RPMI8226 (cell line): ENCODE measurements at regions not wholly inside any gene's neighbourhood (a gene's known extent, or its start where the extent isn't known, plus 50 kb on each side); places are given as distances from the start of the nearest gene placed in this dataset.
"Not testable (repeated sequence)": the region's sequence is repeated elsewhere in the genome, so short reads cannot be mapped to it uniquely, and the experiment has no call there.

ENCODE experiments used
- DNase-seq: peaks from one replicate; pipeline ENCODE4 v3.0.0-alpha.2; 2015

DNA sequence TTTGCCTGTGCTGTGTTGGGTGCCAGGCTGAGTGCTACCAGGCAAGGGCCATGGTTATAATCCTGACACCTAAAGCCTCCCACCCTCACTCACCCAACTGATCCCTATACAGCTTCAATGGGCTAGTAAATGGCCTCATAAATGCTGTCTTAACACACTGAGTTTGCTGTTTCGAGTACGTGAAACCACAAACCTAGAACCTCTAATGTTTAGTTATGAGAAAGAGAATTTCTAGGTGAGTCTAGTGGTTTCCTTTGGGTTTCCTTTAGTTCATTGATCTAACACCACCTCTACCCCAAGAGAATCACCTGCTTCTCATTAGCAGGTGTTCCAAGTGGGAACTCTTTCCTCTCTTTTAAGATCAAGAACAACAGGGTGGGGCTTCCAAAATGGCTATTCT is 172.0 kb downstream of the MC4R start:
- no peak for DNase-seq

- no peak for DNase-seq
Measured at GRCh38 chr18:60199505-60199904, 173.1 kb downstream of the MC4R start.

DNA sequence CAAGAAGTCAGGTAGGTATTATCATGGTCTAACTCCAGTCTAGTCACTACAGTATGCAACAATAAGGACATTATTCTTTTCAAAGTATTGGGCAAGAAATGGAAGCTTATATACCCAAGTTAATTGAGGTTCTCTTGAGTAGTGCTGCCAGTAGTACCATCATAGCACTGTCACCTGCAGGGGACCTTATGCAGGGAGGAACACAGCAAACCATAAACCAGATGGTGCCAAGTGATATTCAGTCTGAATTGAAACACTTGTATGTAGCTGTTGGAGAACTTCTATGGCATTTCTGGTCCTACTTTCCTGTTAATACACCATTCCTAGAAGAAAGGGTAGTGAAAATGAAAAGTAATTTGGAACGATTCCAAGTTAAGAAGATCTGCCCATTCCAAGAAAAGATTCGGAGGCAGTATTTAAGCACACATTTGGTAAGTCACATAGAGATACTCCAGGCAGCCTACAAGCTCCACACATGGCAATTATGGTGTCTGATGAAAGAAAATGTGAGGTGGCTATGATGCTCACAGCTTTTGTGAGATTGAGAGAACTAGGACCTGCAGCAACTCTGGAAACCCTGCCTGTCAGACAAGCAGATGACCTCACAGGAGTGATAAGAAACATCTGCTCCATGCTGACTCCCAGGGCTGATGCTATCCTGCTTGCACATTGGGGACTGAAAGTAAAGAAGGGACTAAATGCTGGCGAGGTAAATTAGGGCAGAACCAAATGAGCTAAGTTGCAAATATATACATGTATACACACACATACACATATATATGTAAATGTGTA is 174.7 kb downstream of the MC4R start:
- no peak for DNase-seq

GRCh38 chr18:60196836-60197606 is 175.6 kb downstream of the MC4R start:
- DNase-seq: no peak

DNA sequence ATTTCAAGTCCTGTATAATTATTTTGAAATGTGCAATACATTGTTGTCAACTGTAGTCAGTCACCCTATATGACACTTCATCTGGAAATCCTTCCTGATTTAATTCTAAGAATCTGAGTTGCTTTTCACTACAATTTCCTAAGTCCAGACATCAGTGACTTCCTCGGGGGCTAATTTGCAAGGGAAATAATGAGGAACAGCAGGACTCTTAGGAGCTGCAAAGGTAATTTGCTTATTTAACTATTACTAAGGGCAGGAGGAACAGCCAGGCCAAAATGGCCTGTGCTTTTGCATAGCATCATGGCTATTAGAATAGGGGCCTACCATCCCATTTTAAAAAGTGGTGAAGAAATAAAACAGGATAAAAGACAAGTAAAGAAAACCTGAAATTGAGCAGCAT is 178.8 kb downstream of the MC4R start:
- no peak for DNase-seq

DNA sequence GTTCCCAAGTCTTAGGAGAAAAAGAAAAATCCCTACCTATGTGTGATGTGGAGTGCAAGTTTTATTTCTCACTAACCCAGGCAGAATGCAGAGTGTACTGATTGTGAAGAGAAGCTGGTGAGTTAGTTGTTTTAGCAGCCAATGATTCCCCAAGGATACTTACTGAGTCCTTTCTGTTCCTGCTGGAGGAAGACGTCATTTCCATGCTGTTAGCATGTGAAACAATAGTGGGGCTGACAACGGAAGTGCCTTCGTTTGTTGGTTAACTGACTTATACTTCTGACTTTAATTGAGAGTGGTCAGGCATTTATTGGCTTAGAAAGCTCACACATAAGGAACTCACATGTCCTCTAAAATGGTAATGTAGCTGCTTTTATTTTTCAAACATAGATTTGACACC is 180.6 kb downstream of the MC4R start:
- no peak for DNase-seq

DNA sequence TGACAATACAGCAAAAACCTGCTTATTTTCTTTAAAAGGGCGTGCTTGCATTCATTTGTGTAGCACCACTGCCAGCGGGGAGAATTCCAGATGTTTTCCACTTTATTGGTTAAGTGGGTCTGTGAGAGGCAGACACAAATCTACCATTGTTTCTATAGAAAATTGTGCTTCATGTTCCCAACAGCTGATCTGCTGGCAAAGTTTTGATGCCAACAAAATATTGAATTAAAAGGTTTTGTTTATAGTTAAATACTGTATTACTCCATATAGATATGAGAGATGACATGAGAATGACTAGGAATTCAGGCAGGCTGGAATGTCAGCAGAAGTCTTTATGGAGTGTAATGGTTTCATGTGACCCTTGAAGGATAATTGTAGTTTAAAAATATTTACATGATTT is 182.7 kb downstream of the MC4R start:
- DNase-seq: no peak

DNA sequence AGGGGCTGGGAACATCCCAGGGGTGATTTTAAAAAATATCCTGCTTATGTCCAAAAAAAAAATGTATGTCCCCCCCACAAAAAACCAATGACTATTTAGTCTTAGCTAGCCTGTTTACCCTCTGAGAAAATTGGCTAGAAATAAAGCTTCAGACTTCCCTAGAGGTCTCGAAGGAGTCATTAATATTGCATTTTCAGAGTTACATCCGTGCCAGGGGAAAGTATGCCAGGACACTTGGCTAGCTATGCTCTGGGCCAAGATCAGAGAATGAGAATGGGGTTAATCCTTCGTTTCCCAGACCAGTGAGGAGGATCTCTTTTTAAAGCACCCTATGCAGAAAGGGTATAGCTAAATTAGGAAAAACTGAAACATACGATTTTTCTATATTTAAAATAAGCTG is 183.6 kb downstream of the MC4R start:
- DNase-seq: no peak

GRCh38 chr18:60182223-60182622 is 190.4 kb downstream of the MC4R start:
- DNase-seq: no peak

DNA sequence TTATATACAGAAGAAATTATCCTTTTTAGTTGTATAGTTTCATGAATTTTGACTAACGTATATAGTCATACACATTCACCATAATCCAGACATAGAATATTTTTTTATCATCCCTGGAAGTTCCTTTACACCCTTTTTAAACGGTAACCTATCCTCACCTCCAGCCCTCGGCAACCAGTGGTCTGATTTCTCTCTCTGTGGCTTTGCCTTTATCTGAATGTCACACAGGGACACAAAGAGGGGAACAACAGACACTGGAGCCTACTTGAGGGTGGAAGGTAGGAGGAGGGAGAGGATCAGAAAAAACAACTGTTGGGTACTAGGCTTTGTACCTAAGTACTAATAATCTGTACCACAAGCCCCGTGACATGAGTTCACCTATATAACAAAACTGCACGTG is 191.9 kb downstream of the MC4R start:
- DNase-seq: no peak

GRCh38 chr18:60178224-60178623 is 194.4 kb downstream of the MC4R start:
- DNase-seq: not testable (repeated sequence)

GRCh38 chr18:60176259-60176658 is 196.3 kb downstream of the MC4R start:
- DNase-seq: no peak

- no peak for DNase-seq
Measured at GRCh38 chr18:60174832-60175231, 197.7 kb downstream of the MC4R start.

DNA sequence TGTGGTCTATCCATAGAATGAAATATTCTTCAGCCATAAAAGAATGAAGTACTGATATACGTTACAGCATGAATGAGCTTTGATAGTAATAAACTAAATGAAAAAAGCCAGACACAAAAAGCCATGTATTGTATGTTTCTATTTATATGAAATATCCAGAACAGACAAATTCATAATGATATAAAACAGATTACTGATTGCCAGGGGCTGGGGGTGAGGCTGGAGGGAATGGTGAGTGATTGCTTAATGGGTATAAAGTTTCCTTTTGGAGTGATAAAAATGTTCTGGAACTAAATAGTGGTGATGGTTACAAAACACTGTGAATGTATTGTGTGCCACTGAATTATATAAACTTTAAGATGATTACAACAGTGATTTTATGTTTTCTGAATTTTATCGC is 200.5 kb downstream of the MC4R start:
- no peak for DNase-seq

- no peak for DNase-seq
Measured at GRCh38 chr18:60163622-60164021, 209.0 kb downstream of the MC4R start.

DNA sequence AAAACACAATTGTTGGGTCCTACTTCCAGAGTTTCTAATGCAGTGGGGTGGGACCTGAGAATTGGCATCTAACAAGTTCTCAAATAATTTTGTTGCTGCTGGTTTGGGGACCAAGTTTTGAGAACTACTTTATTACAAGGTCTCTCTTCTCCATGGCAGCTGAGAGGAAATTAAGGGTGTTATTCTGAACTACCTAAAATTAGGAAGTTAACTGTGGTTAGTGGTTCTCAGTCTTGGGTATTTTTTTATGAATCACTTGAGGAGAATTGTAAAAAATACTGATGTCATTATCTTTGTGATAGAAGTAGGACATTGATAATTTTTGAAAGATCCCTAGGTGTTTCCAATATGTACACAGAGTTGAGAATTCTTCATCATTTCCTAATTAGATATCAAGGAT is 210.2 kb downstream of the MC4R start:
- DNase-seq: no peak

DNA sequence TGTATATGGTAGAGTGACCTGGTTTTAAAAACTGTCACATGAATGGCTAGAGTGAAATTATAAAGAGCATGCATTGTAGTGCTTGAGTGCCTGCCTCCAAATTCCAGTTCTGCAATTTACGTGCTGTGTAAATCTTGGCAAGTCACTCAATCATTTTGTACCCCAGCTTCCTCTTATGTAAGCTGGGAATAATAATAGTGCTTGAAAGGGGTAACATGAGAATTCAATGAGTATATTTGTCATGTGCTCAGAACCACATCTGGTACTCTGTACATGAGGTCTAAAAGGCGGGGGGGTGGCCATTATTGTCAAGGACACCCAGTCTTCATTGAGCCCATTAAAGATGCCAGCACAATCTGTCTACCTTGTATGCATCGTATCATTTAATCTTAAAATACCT is 214.8 kb downstream of the MC4R start:
- no peak for DNase-seq

GRCh38 chr18:60153376-60153775 is 219.2 kb downstream of the MC4R start:
- no peak for DNase-seq

DNA sequence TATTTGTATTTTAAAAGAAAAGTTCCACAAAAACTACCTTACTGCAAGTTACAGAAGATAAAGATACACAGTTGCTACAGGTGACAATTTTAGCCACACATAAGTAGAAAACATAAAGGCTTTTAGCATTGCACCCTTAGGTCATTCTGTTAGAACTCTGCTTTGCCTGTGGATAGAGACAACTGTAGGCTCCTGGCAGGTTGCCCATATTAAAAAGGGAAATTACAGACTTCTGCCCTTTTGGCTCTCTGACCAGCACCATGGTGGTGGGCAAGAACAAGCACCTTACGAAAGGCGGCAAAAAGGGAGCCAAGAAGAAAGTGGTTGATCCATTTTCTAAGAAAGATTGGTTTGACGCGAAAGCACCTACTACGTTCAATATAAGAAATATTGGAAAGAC is 223.3 kb downstream of the MC4R start:
- DNase-seq: no peak

- no peak for DNase-seq
Measured at GRCh38 chr18:60147323-60147722, 225.3 kb downstream of the MC4R start.

DNA sequence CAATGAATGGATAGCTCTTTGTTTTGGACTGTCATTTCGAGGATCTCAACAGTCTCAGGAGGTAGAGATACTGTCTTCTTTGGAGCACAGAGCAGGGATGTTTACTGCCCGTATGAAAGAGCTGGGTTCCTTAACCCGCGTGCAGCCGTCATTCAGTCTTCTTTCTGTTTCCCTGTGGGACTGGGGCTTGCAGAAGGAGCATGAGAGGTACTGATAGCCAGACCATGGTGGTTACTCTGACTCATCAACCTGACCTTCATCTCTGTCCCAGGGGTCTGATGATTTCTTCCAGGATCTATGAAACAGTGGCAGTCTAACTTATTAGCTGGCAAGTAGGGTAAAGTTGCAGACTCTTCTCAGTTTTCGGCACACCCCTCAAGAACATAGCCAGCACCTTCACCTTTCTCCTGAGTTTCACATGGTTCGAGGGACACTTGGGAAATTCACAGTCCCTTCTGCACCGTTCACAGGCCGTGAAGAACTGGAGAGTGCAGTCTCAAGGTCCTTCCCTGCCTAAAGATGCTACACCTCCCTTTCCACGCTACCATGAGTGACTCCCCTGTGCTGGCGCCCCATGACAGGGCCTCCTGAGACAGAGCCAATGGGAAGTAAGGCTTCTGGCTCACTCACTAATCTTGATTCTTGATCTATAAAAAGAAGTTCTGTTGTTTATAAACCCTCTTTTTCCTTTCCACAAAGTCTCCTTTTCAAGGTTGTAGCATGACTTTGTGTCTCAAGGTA is 226.2 kb downstream of the MC4R start:
- DNase-seq: no peak

- DNase-seq: no peak
Measured at GRCh38 chr18:60145776-60146175, 226.8 kb downstream of the MC4R start.

DNA sequence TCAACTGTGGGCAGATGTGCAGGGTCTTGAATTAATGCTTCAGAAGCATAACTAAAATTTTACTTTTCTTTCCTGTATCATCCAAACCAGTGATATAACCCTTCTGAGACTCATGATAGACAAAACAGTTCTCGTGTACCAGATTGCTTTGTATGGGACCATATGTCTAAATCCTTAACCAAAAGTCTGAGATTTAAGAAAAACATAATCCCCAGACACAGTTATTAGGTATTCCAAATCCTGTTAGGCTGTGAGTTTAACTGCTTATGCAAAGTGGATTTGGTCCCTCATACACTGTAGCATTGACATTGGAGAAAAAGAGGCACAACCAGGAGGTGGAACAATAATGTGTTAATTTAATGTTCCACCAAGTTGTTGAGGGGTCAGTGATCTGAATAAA is 235.0 kb downstream of the PMAIP1 start:
- DNase-seq: no peak

- DNase-seq: no peak
Measured at GRCh38 chr18:60130284-60130683, 230.5 kb downstream of the PMAIP1 start.
